ENCODE measurements at regions not wholly inside any gene's neighbourhood (a gene's known extent, or its start where the extent isn't known, plus 50 kb on each side); places are given as distances from the start of the nearest gene placed in this dataset.

DNA sequence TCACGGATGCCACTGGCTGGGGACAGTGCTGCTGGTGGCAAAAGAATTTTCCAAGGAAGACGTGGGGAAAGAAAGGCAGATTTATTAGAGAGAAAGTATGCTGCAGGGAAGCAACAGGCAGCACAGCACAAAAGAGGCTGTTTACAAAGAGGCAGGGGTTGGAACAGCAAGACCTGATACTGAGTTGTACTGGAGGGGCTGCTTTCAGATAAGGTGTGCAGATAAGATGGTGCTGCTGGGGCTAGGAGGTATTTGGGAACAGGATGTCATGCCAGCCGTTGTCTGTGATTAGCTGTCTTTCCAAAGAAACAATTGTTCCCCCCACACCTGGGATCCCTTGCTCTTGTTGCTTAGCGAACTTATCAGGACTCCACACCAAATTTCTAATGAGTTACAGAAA, 2023.3 kb upstream of the PCDH20 start:
- H3K9me3 ChIP-seq (ENCODE audit: control insufficient read depth, insufficient read depth, low read length): no peaks in the 10 kb centered on the region
- TF ChIP-seq CTCF (IDR thresholded peaks at IDR 0.05; ENCODE audit: low read depth, low read length): no peak
- no peak overlapping the region for H3K4me3 ChIP-seq (ENCODE audit: low read depth, low read length)
- no peak for DNase-seq (ENCODE audit: low read depth, low spot score)
- no peaks in the 10 kb centered on the region for H3K27me3 ChIP-seq (ENCODE audit: control insufficient read depth, insufficient read depth, low read length)
- H3K27ac ChIP-seq (ENCODE audit: low read depth, low read length): no peak overlapping the region
- ChIA-PET CTCF (no interaction called here), POLR2A (no interaction called here)

DNA sequence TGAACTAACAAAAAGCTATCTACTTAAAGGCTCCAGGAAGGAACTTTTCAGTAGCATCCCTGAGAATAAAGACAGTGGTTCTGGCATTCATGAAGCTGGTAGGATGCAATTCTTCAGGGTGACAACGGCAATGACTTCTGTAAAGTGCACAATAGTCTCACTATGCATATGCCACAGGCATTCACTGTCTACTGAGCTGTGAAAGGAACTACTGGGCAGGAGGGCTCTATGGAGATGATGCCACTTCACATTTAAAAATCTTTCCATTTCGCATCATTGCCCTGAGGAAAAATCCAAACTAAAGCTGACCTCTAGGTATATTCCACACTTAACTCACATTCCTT, 2020.6 kb upstream of the PCDH20 start:
- no peaks in the 10 kb centered on the region for H3K9me3 ChIP-seq (ENCODE audit: control insufficient read depth, insufficient read depth, low read length)
- peak overlapping the region; percentile 72 for H3K27ac ChIP-seq (ENCODE audit: low read depth, low read length)
- CTCF ChIA-PET: no interaction called here
- POLR2A ChIA-PET: no interaction called here
- H3K27me3 ChIP-seq (ENCODE audit: control insufficient read depth, insufficient read depth, low read length): no peaks in the 10 kb centered on the region
- H3K4me3 ChIP-seq (ENCODE audit: low read depth, low read length): no peak overlapping the region
- no peak for TF ChIP-seq CTCF (IDR thresholded peaks at IDR 0.05; ENCODE audit: low read depth, low read length)
- no peak for DNase-seq (ENCODE audit: low read depth, low spot score)

- POLR2A ChIA-PET: interaction anchor here (1.1 kb wide), 1 partner anchor 13 kb away, joined by 3 read pairs; no protein-coding TSS in a partner anchor
Measured at GRCh38 chr13:63435667-63436324, 2020.1 kb upstream of the PCDH20 start.

GRCh38 chr13:63433546-63434150, 2018.0 kb upstream of the PCDH20 start:
- H3K4me3 ChIP-seq (ENCODE audit: low read depth, low read length): no peak overlapping the region
- no peaks in the 10 kb centered on the region for H3K27me3 ChIP-seq (ENCODE audit: control insufficient read depth, insufficient read depth, low read length)
- no peak for TF ChIP-seq CTCF (IDR thresholded peaks at IDR 0.05; ENCODE audit: low read depth, low read length)
- DNase-seq (ENCODE audit: low read depth, low spot score): peak; percentile 23
- H3K9me3 ChIP-seq (ENCODE audit: control insufficient read depth, insufficient read depth, low read length): no peaks in the 10 kb centered on the region
- ChIA-PET CTCF (interaction anchor here (1.1 kb wide), 1 partner anchor 10 kb away, joined by 3 read pairs; no protein-coding TSS in a partner anchor), POLR2A (no interaction called here)
- H3K27ac ChIP-seq (ENCODE audit: low read depth, low read length): peak overlapping the region; percentile 40

More at GRCh38 chr13:63435667-63436324, 2020.1 kb upstream of the PCDH20 start:
- no peaks in the 10 kb centered on the region for H3K9me3 ChIP-seq (ENCODE audit: control insufficient read depth, insufficient read depth, low read length)
- CTCF ChIA-PET: no interaction called here
- H3K4me3 ChIP-seq (ENCODE audit: low read depth, low read length): no peak overlapping the region
- peak; percentile 95 for DNase-seq (ENCODE audit: low read depth, low spot score)
- no peaks in the 10 kb centered on the region for H3K27me3 ChIP-seq (ENCODE audit: control insufficient read depth, insufficient read depth, low read length)
- peak overlapping the region; percentile 72 for H3K27ac ChIP-seq (ENCODE audit: low read depth, low read length)
- no peak for TF ChIP-seq CTCF (IDR thresholded peaks at IDR 0.05; ENCODE audit: low read depth, low read length)

- DNase-seq (ENCODE audit: low read depth, low spot score): no peak
- ChIA-PET CTCF (no interaction called here), POLR2A (no interaction called here)
Measured at GRCh38 chr13:63427170-63427569, 2011.5 kb upstream of the PCDH20 start.

More at GRCh38 chr13:63427170-63427569, 2011.5 kb upstream of the PCDH20 start:
- no peaks in the 10 kb centered on the region for H3K9me3 ChIP-seq (ENCODE audit: control insufficient read depth, insufficient read depth, low read length)
- no peak for TF ChIP-seq CTCF (IDR thresholded peaks at IDR 0.05; ENCODE audit: low read depth, low read length)
- H3K27ac ChIP-seq (ENCODE audit: low read depth, low read length): no peak overlapping the region
- no peaks in the 10 kb centered on the region for H3K27me3 ChIP-seq (ENCODE audit: control insufficient read depth, insufficient read depth, low read length)
- H3K4me3 ChIP-seq (ENCODE audit: low read depth, low read length): no peak overlapping the region

Data from AG04450 (cell line).